ENCODE measurements at regions not wholly inside any gene's neighbourhood (a gene's known extent, or its start where the extent isn't known, plus 50 kb on each side); places are given as distances from the start of the nearest gene placed in this dataset.

- TF ChIP-seq CTCF (IDR thresholded peaks at IDR 0.05) (no peak), EZH2 (IDR thresholded peaks at IDR 0.05; ENCODE audit: borderline replicate concordance, insufficient read depth, low read depth, low read length, poor library complexity, severe bottlenecking) (no peak)
Measured at GRCh38 chr10:125593644-125594043, 89.3 kb downstream of the TEX36 start.

Data from B cell (primary cell).